Progenitor cell of endocrine pancreas (in vitro differentiated cells): ENCODE measurements at regions not wholly inside any gene's neighbourhood (a gene's known extent, or its start where the extent isn't known, plus 50 kb on each side); places are given as distances from the start of the nearest gene placed in this dataset.

Source experiments
- DNase-seq: peaks from one replicate; pipeline ENCODE4 v3.0.0; 2021; ENCODE audit warnings: low spot score; ENCODE audit not compliant: unreplicated experiment
- H3K27ac Mint-ChIP-seq: 2 replicates; pipeline ENCODE4 v1.8.0; 2021; ENCODE audit warnings: mild to moderate bottlenecking, moderate library complexity, mixed read lengths
- H3K27me3 Mint-ChIP-seq: 2 replicates; pipeline ENCODE4 v1.8.0; 2021; ENCODE audit warnings: mixed read lengths
- H3K36me3 Mint-ChIP-seq: 2 replicates; pipeline ENCODE4 v1.8.0; 2022; ENCODE audit warnings: mixed read lengths; ENCODE audit not compliant: insufficient read depth
- H3K4me1 Mint-ChIP-seq: 2 replicates; pipeline ENCODE4 v1.8.0; 2021; ENCODE audit warnings: low read depth, mixed read lengths
- H3K4me3 Mint-ChIP-seq: 2 replicates; pipeline ENCODE4 v1.8.0; 2021; ENCODE audit warnings: low read depth, mild to moderate bottlenecking, moderate library complexity, mixed read lengths
- H3K9me3 Mint-ChIP-seq: 2 replicates; pipeline ENCODE4 v1.8.0; 2021; ENCODE audit warnings: low read depth, mixed read lengths
- TF ChIP-seq, protein P1 (sequence below): fragments of 200-600 bp; sonication (generic); IDR thresholded peaks from one replicate; pipeline ENCODE4 v1.5.0; 2021; ENCODE audit warnings: antibody characterized with exemption, mild to moderate bottlenecking; ENCODE audit not compliant: unreplicated experiment

GRCh38 chr6:119482850-119483285, 133.3 kb upstream of the MAN1A1 start:
- Mint-ChIP-seq H3K4me3 (no peak overlapping the region), H3K27ac (no peak overlapping the region), H3K27me3 (peaks cover 3% of the 10 kb centered on the region), H3K9me3 (no peaks in the 10 kb centered on the region), H3K4me1 (peaks cover 3% of the 10 kb centered on the region), H3K36me3 (no peaks in the 10 kb centered on the region)
- TF ChIP-seq, protein P1, sequence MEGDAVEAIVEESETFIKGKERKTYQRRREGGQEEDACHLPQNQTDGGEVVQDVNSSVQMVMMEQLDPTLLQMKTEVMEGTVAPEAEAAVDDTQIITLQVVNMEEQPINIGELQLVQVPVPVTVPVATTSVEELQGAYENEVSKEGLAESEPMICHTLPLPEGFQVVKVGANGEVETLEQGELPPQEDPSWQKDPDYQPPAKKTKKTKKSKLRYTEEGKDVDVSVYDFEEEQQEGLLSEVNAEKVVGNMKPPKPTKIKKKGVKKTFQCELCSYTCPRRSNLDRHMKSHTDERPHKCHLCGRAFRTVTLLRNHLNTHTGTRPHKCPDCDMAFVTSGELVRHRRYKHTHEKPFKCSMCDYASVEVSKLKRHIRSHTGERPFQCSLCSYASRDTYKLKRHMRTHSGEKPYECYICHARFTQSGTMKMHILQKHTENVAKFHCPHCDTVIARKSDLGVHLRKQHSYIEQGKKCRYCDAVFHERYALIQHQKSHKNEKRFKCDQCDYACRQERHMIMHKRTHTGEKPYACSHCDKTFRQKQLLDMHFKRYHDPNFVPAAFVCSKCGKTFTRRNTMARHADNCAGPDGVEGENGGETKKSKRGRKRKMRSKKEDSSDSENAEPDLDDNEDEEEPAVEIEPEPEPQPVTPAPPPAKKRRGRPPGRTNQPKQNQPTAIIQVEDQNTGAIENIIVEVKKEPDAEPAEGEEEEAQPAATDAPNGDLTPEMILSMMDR: no peak
- no peak for DNase-seq

GRCh38 chr6:119481976-119482375, 132.4 kb upstream of the MAN1A1 start:
- no peak overlapping the region for H3K4me3 Mint-ChIP-seq
- H3K36me3 Mint-ChIP-seq: no peaks in the 10 kb centered on the region
- H3K27ac Mint-ChIP-seq: no peak overlapping the region
- H3K27me3 Mint-ChIP-seq: peaks cover 3% of the 10 kb centered on the region
- TF ChIP-seq, protein P1: no peak
- DNase-seq: no peak
- H3K4me1 Mint-ChIP-seq: peaks cover 3% of the 10 kb centered on the region
- no peaks in the 10 kb centered on the region for H3K9me3 Mint-ChIP-seq

DNA sequence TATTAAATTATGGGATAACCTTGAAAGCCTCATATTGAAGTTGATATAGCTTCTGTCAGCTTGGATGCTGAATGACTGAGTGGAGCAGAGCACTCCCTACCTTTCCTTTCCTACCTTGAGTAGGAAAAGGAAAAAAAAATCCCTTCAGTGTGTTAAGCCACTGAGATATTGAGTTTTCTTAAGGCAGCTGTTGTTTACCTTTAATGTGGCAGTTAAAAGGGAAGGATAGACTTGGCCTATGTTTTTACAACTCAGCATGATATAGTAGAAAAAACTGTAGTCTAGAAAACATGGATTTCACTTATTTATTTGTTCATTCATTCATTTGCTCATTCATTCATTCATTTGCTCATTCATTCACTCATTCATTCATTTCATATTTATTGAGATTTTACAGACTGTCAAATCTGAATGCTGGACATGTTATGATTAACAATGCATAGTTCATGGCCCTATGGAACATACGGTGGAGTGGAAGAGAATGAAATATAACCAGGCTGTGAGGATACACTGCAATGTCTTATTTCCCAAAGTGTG, 131.5 kb upstream of the MAN1A1 start:
- peaks cover 3% of the 10 kb centered on the region for H3K27me3 Mint-ChIP-seq
- H3K4me1 Mint-ChIP-seq: peaks cover 8% of the 10 kb centered on the region
- TF ChIP-seq, protein P1: no peak
- H3K4me3 Mint-ChIP-seq: no peak overlapping the region
- H3K36me3 Mint-ChIP-seq: no peaks in the 10 kb centered on the region
- H3K27ac Mint-ChIP-seq: no peak overlapping the region
- DNase-seq: no peak
- H3K9me3 Mint-ChIP-seq: no peaks in the 10 kb centered on the region

- DNase-seq: no peak
- Mint-ChIP-seq H3K27me3 (peaks cover 3% of the 10 kb centered on the region), H3K27ac (no peak overlapping the region), H3K9me3 (no peaks in the 10 kb centered on the region), H3K36me3 (no peaks in the 10 kb centered on the region), H3K4me3 (no peak overlapping the region), H3K4me1 (peaks cover 8% of the 10 kb centered on the region)
- TF ChIP-seq, protein P1: no peak
Observed at GRCh38 chr6:119479860-119480655, 130.5 kb upstream of the MAN1A1 start.

DNA sequence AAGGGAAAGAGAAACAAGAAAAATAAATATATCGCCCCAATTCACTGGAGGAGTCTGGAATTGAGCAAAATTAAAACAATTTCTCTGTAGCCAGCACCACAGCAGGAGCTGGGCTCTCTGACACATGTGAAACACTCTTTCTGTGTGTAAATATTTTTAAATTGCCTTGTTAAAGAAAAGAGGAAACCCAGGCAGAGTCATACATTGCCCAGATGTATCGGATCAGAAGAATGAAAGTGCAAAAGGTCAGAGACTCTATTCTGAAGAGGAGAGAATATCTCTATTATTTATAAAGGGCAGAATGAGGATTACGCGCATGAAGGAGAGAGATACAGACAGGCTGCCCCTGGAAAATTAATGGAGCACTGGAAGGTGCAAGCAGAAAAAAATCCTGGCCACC, 127.0 kb upstream of the MAN1A1 start:
- Mint-ChIP-seq H3K27ac (no peak overlapping the region), H3K9me3 (peaks cover 5% of the 10 kb centered on the region), H3K36me3 (no peaks in the 10 kb centered on the region), H3K4me1 (peaks cover 8% of the 10 kb centered on the region), H3K27me3 (no peaks in the 10 kb centered on the region), H3K4me3 (no peak overlapping the region)
- TF ChIP-seq, protein P1: no peak
- DNase-seq: no peak
